Activated CD8-positive, alpha-beta T cell treated with anti-CD3 and anti-CD28 coated beads, Interleukin-2, amount 10 ng/mL, durations not matched to agents 7 days and 5 days (primary cell): ENCODE measurements at regions not wholly inside any gene's neighbourhood (a gene's known extent, or its start where the extent isn't known, plus 50 kb on each side); places are given as distances from the start of the nearest gene placed in this dataset.

Experiments used
- ATAC-seq: fragments of 150-1000 bp; cut with Tn5 transposase; one replicate; pipeline ENCODE4 v1.10.0; 2021; ENCODE audit warnings: moderate library complexity
- CTCF ChIA-PET: fragments of 350-600 bp; sonication (Branson Sonifier 250); formaldehyde crosslinking; loops from one replicate; lab custom pipeline; 2021; ENCODE audit warnings: antibody characterized with exemption; lab: Charles Lee
- POLR2A ChIA-PET: fragments of 350-600 bp; sonication (Branson Sonifier 250); formaldehyde crosslinking; loops from one replicate; lab custom pipeline; 2021; ENCODE audit warnings: antibody characterized with exemption; lab: Charles Lee
- DNase-seq: peaks from one replicate; pipeline ENCODE4 v3.0.0-alpha.2; 2020
- H3K27ac Mint-ChIP-seq: one replicate; pipeline ENCODE4 v1.8.0; 2021; ENCODE audit warnings: mild to moderate bottlenecking, mixed read lengths
- H3K27me3 Mint-ChIP-seq: one replicate; pipeline ENCODE4 v1.8.0; 2021; ENCODE audit warnings: low read depth, mixed read lengths
- H3K36me3 Mint-ChIP-seq: one replicate; pipeline ENCODE4 v1.8.0; 2021; ENCODE audit warnings: low read depth, mixed read lengths
- H3K4me1 Mint-ChIP-seq: one replicate; pipeline ENCODE4 v1.8.0; 2021; ENCODE audit warnings: low read depth, mixed read lengths
- H3K4me3 Mint-ChIP-seq: one replicate; pipeline ENCODE4 v1.8.0; 2021; ENCODE audit warnings: mild to moderate bottlenecking, mixed read lengths
- H3K9me3 Mint-ChIP-seq: one replicate; pipeline ENCODE4 v1.8.0; 2022; ENCODE audit warnings: mixed read lengths; ENCODE audit not compliant: insufficient read depth

GRCh38 chr14:71661441-71661840, 270.8 kb upstream of the RGS6 start:
- Mint-ChIP-seq H3K27ac (no peak overlapping the region), H3K4me3 (no peak overlapping the region), H3K36me3 (peaks cover 39% of the 10 kb centered on the region), H3K9me3 (no peaks in the 10 kb centered on the region), H3K4me1 (peaks cover 17% of the 10 kb centered on the region), H3K27me3 (no peaks in the 10 kb centered on the region)
- POLR2A ChIA-PET: no interaction called here
- ATAC-seq: no peak
- no peak for DNase-seq
- CTCF ChIA-PET: interaction anchor here (1.2 kb wide), 1 partner anchor 7 kb away, joined by 3 read pairs; no protein-coding TSS in a partner anchor

- DNase-seq: no peak
- Mint-ChIP-seq H3K27ac (no peak overlapping the region), H3K27me3 (no peaks in the 10 kb centered on the region), H3K36me3 (peaks cover 43% of the 10 kb centered on the region), H3K9me3 (no peaks in the 10 kb centered on the region), H3K4me1 (peaks cover 17% of the 10 kb centered on the region), H3K4me3 (no peak overlapping the region)
- no peak for ATAC-seq
- POLR2A ChIA-PET: no interaction called here
- CTCF ChIA-PET: interaction anchor here (1.2 kb wide), 1 partner anchor 8 kb away, joined by 3 read pairs; no protein-coding TSS in a partner anchor
Observed at GRCh38 chr14:71662291-71662790, 269.9 kb upstream of the RGS6 start.

GRCh38 chr14:71665157-71665556, 267.1 kb upstream of the RGS6 start:
- ChIA-PET CTCF (no interaction called here), POLR2A (no interaction called here)
- Mint-ChIP-seq H3K36me3 (peaks cover 37% of the 10 kb centered on the region), H3K9me3 (no peaks in the 10 kb centered on the region), H3K4me1 (peaks cover 3% of the 10 kb centered on the region), H3K4me3 (no peak overlapping the region), H3K27me3 (no peaks in the 10 kb centered on the region), H3K27ac (no peak overlapping the region)
- ATAC-seq: no peak
- DNase-seq: no peak

GRCh38 chr14:71665781-71666180, 266.4 kb upstream of the RGS6 start:
- H3K27me3 Mint-ChIP-seq: no peaks in the 10 kb centered on the region
- ChIA-PET CTCF (no interaction called here), POLR2A (no interaction called here)
- DNase-seq (no peak), ATAC-seq (no peak)
- no peaks in the 10 kb centered on the region for H3K9me3 Mint-ChIP-seq
- H3K4me3 Mint-ChIP-seq: no peak overlapping the region
- peaks cover 31% of the 10 kb centered on the region for H3K36me3 Mint-ChIP-seq
- peaks cover 5% of the 10 kb centered on the region for H3K4me1 Mint-ChIP-seq
- no peak overlapping the region for H3K27ac Mint-ChIP-seq

GRCh38 chr14:71666571-71667145, 265.6 kb upstream of the RGS6 start:
- H3K4me3 Mint-ChIP-seq: no peak overlapping the region
- no peak overlapping the region for H3K27ac Mint-ChIP-seq
- DNase-seq (no peak), ATAC-seq (no peak)
- ChIA-PET POLR2A (no interaction called here), CTCF (no interaction called here)
- no peaks in the 10 kb centered on the region for H3K9me3 Mint-ChIP-seq
- H3K36me3 Mint-ChIP-seq: peaks cover 34% of the 10 kb centered on the region
- peaks cover 13% of the 10 kb centered on the region for H3K4me1 Mint-ChIP-seq
- H3K27me3 Mint-ChIP-seq: no peaks in the 10 kb centered on the region

GRCh38 chr14:71668186-71668912, 263.9 kb upstream of the RGS6 start:
- Mint-ChIP-seq H3K27me3 (no peaks in the 10 kb centered on the region), H3K9me3 (no peaks in the 10 kb centered on the region), H3K4me3 (no peak overlapping the region), H3K27ac (no peak overlapping the region), H3K36me3 (peaks cover 39% of the 10 kb centered on the region), H3K4me1 (peaks cover 13% of the 10 kb centered on the region)
- ChIA-PET CTCF (no interaction called here), POLR2A (no interaction called here)
- ATAC-seq: no peak
- DNase-seq: no peak

- ATAC-seq (no peak), DNase-seq (no peak)
- CTCF ChIA-PET: interaction anchor here (1.2 to 1.4 kb wide), 2 partner anchors 14 to 23 kb away, joined by 3 read pairs; no protein-coding TSS in a partner anchor
- no peaks in the 10 kb centered on the region for H3K27me3 Mint-ChIP-seq
- peaks cover 50% of the 10 kb centered on the region for H3K36me3 Mint-ChIP-seq
- no peaks in the 10 kb centered on the region for H3K9me3 Mint-ChIP-seq
- peaks cover 12% of the 10 kb centered on the region for H3K4me1 Mint-ChIP-seq
- POLR2A ChIA-PET: no interaction called here
- no peak overlapping the region for H3K4me3 Mint-ChIP-seq
- H3K27ac Mint-ChIP-seq: no peak overlapping the region
Observed at GRCh38 chr14:71672596-71672995, 259.6 kb upstream of the RGS6 start.

DNA sequence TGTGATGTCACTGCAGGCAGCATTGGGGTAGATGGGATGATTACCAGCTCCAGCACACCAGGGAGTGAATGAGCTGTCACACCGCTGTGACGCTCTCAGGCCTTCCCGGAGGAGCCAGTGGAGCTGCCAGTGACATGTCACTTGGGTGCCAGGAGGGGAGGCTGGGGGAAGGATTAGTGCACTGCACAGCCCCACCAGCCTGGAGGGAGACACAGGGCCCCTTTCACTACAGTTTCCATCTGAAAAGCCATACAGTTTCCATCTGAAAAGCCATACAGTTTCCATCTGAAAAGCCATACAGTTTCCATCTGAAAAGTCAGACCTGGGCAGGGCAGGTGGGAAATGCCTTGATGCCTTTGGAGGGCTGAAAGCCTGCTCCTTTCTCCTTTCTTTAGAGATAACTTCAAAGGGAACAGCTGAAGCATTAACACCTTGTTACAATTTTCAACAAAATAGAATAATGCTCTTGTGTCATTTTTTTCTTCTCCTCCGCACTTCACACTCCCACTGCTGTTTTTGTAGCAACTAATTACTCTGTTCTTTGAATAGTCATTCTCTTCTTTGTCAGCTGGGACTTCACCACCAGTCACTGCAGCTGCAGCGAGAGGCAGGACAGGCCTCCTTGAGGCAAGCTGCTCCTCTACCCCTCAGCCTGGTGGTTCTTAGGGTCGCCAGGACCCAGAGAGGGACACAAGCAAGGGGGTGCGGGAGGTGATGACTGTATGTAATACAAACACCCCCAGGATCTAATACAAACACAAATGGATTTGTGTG, 256.9 kb upstream of the RGS6 start:
- peaks cover 65% of the 10 kb centered on the region for H3K36me3 Mint-ChIP-seq

GRCh38 chr14:71675900-71676287, 256.3 kb upstream of the RGS6 start:
- Mint-ChIP-seq H3K27me3 (no peaks in the 10 kb centered on the region), H3K27ac (no peak overlapping the region), H3K9me3 (no peaks in the 10 kb centered on the region), H3K36me3 (peaks cover 65% of the 10 kb centered on the region), H3K4me1 (peaks cover 8% of the 10 kb centered on the region), H3K4me3 (no peak overlapping the region)
- ATAC-seq: no peak
- DNase-seq: no peak
- POLR2A ChIA-PET: no interaction called here
- CTCF ChIA-PET: no interaction called here

More for the DNA sequence above, 256.9 kb upstream of the RGS6 start:
- ATAC-seq (no peak), DNase-seq (no peak)
- Mint-ChIP-seq H3K4me3 (no peak overlapping the region), H3K27ac (no peak overlapping the region), H3K27me3 (no peaks in the 10 kb centered on the region), H3K4me1 (peaks cover 10% of the 10 kb centered on the region), H3K9me3 (no peaks in the 10 kb centered on the region)
- ChIA-PET POLR2A (no interaction called here), CTCF (no interaction called here)

DNA sequence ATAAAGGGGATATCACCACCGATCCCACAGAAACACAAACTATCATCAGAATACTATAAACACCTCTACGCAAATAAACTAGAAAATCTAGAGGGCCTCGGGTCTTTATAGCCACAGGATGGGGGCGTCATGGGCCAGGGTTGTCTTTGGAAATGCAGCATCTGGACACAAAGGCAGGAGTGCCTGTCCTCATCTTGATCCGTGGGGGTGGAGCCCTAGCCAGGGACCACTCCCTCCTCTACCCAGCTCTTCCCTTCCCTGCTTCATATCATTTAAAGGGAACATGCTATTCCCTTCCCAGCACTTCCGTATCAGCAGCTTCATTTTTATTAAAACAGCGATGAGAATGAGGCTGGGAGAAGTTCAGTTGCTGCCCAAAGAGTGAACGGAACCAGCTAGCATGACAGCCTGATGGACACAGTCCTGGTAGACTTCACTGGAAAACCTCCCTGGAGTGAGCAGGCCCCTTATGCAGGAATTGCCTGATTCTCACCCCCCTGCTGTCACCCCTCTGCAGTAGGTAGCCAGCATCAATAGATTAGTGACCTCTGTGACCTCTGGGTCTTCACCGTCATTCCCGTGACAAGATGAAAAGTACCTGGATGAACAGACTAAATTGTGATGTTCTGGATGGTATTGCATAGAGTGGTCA, 251.4 kb upstream of the RGS6 start:
- Mint-ChIP-seq H3K27ac (no peak overlapping the region), H3K4me1 (peaks cover 4% of the 10 kb centered on the region), H3K4me3 (no peak overlapping the region), H3K9me3 (no peaks in the 10 kb centered on the region), H3K36me3 (peaks cover 46% of the 10 kb centered on the region), H3K27me3 (no peaks in the 10 kb centered on the region)
- no peak for DNase-seq
- ChIA-PET POLR2A (no interaction called here), CTCF (no interaction called here)
- ATAC-seq: no peak

GRCh38 chr14:71682337-71682736, 249.9 kb upstream of the RGS6 start:
- Mint-ChIP-seq H3K36me3 (peaks cover 46% of the 10 kb centered on the region), H3K27me3 (no peaks in the 10 kb centered on the region), H3K4me1 (peaks cover 4% of the 10 kb centered on the region), H3K27ac (no peak overlapping the region), H3K9me3 (no peaks in the 10 kb centered on the region), H3K4me3 (no peak overlapping the region)
- ChIA-PET CTCF (no interaction called here), POLR2A (no interaction called here)
- ATAC-seq (no peak), DNase-seq (no peak)
